ENCODE measurements at regions not wholly inside any gene's neighbourhood (a gene's known extent, or its start where the extent isn't known, plus 50 kb on each side); places are given as distances from the start of the nearest gene placed in this dataset.
"Not testable (repeated sequence)": the region's sequence is repeated elsewhere in the genome, so short reads cannot be mapped to it uniquely, and the experiment has no call there.

DNA sequence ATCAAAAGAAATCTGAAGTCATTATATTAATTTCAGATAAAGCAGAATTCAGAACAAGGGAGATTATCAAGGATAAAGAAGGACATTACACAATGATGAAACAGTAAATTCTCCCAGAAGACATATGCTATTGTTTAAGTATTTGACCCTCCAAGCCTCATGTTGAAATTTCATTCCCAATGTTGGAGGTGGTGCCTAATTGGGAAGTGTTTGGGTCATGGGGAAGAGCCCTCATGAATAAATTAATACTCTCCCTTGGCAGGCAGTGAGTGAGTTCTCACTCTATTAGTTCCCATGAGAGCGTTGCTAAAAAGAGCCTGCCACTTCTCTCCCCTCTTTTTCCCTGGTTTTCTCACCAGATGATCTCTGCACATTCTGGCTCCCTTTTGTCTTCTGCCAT is 249.9 kb upstream of the GRIA3 start:
- H3K4me3 ChIP-seq (ENCODE audit: low read depth, low read length) = no peak overlapping the region
- no peak for DNase-seq (ENCODE audit: low read depth)
- TF ChIP-seq, protein P1, sequence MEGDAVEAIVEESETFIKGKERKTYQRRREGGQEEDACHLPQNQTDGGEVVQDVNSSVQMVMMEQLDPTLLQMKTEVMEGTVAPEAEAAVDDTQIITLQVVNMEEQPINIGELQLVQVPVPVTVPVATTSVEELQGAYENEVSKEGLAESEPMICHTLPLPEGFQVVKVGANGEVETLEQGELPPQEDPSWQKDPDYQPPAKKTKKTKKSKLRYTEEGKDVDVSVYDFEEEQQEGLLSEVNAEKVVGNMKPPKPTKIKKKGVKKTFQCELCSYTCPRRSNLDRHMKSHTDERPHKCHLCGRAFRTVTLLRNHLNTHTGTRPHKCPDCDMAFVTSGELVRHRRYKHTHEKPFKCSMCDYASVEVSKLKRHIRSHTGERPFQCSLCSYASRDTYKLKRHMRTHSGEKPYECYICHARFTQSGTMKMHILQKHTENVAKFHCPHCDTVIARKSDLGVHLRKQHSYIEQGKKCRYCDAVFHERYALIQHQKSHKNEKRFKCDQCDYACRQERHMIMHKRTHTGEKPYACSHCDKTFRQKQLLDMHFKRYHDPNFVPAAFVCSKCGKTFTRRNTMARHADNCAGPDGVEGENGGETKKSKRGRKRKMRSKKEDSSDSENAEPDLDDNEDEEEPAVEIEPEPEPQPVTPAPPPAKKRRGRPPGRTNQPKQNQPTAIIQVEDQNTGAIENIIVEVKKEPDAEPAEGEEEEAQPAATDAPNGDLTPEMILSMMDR (IDR thresholded peaks at IDR 0.05; ENCODE audit: insufficient read depth, low read length) = no peak

DNA sequence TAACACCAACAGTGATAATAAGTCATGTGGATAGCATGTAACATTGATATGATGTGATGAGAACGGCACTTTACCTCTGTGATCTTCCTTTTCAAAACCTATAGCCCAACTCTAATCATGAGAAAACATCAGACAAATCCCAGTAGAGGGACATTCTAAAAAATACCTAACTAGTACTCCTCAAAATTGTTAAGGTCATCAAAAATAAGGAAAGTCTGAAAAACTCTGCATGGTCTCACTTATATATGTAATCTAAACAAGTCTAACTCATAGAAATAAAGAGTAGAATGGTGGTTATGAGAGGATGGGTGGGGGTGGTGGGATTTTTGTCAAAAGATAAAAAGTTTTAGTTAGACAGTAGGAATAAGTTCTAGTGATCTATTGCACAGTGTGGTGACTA is 243.9 kb upstream of the GRIA3 start:
- DNase-seq (ENCODE audit: low read depth) = no peak
- TF ChIP-seq, protein P1 (IDR thresholded peaks at IDR 0.05; ENCODE audit: insufficient read depth, low read length) = no peak
- H3K4me3 ChIP-seq (ENCODE audit: low read depth, low read length) = no peak overlapping the region

DNA sequence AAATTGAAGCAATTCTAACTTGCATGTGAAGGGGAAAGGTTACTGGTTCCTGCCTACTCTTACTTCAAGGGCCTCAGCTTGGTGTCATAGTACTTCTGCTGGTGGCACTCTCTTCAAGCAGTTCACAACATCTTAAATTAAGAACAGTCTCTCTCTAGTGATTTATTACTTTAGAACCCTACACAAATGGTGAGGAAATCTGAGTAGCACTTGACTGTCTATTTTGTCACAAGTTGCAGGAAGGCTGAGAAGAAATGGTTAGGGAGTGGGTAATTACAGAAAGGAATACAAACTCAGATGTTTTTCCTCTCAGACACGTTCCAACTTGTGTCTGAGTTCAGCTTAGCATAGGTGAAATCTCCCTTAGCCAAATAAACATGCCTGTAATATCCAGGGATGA is 242.3 kb upstream of the GRIA3 start:
- DNase-seq (ENCODE audit: low read depth) = no peak
- TF ChIP-seq, protein P1 (IDR thresholded peaks at IDR 0.05; ENCODE audit: insufficient read depth, low read length) = no peak
- no peak overlapping the region for H3K4me3 ChIP-seq (ENCODE audit: low read depth, low read length)

DNA sequence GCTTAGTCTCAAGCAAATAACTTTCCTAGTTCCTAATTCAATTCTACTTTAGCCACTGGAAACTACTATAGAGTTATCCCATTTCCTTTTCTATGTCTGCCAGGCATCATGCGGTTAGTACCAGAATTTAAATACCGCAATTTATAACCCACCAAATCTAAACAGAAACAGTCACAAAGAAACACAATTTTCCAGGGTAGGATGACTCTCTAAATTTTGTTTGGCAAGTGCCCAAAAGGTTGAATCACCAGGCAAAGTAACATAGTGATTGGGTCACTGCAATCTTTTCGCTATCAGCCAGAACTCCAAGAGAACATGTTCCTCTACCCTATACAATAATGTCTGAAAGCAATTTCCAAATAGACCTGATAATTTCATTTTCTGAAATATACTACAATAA is 240.2 kb upstream of the GRIA3 start:
- TF ChIP-seq, protein P1 (IDR thresholded peaks at IDR 0.05; ENCODE audit: insufficient read depth, low read length) = no peak
- DNase-seq (ENCODE audit: low read depth) = peak; percentile 66
- no peak overlapping the region for H3K4me3 ChIP-seq (ENCODE audit: low read depth, low read length)

DNA sequence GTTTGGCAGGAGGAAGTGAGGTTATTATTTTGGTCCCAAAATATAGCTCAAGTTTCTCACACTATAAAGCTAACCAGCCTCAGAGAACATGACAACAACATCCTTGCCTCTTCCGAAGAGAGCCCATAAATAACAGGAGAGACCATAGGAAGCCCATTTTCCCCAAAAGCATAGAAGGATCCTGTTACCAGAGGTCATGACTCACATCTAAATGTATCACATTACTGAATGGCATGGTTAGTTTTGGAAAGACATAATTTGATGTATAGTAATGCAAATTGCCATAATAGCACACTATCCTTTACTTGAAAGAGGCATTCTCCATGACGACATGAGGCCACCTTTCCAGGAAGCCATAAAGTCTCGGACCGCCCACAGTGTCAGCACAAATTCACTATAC is 238.8 kb upstream of the GRIA3 start:
- TF ChIP-seq, protein P1 (IDR thresholded peaks at IDR 0.05; ENCODE audit: insufficient read depth, low read length) = no peak
- DNase-seq (ENCODE audit: low read depth) = no peak
- no peak overlapping the region for H3K4me3 ChIP-seq (ENCODE audit: low read depth, low read length)

DNA sequence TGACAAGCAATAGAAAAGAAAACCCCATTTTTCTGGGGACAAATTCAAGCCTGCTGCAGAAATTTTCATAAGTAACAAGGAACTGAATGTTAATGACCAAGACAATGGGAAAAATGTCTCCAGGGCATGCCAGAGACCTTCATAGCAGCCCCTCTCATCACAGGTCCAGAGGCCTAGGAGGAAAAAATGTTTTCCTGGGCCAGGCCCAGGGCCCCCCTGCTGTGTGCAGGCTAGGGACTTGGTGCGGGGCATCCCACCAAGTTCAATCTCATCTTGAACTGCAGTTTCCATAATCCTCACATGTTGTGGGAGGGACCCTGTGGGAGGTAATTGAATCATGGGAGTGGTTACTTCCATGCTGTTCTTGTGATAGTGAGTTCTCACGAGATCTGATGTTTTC is 211.5 kb upstream of the GRIA3 start:
- TF ChIP-seq, protein P1 (IDR thresholded peaks at IDR 0.05; ENCODE audit: insufficient read depth, low read length) = no peak
- H3K4me3 ChIP-seq (ENCODE audit: low read depth, low read length) = no peak overlapping the region
- DNase-seq (ENCODE audit: low read depth) = no peak

DNA sequence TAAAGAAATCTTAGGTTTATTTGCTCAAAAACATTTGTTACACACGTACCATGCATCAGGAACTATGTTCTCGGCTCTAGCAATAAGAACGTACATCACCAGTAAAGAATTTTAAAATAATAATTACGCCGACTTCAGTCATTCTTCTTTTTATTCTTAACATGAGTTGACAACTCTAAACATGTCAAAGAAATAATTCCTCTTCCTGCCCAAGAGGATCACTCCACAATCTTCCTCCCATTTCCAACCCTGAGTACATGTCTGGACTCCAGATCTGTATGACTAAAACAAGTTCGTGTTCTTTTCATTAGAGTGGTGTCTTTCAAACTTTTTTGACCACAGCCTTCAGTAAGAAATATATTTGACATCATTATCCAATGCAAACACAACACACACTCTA is 201.6 kb upstream of the GRIA3 start:
- no peak for DNase-seq (ENCODE audit: low read depth)
- TF ChIP-seq, protein P1 (IDR thresholded peaks at IDR 0.05; ENCODE audit: insufficient read depth, low read length) = no peak
- H3K4me3 ChIP-seq (ENCODE audit: low read depth, low read length) = no peak overlapping the region

DNA sequence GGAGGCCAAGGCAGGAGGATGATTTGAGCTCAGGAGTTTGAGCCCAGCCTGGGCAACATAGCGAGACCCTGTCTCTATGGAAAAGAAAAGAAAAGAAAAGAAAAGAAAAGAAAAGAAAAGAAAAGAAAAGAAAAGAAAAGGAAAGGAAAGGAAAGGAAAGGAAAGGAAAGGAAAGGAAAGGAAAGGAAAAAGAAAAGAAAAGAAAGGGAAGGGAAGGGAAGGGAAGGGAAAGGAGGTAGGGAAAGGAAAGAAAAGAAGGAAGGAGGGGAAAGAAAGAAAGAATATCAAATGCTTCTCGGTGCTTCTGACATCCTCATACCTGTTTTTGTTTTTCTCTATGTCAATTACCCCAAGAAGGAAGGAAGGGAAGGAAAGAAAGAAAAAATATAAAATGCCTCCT is 181.2 kb upstream of the GRIA3 start:
- not testable (repeated sequence) for H3K4me3 ChIP-seq (ENCODE audit: low read depth, low read length); DNase-seq (ENCODE audit: low read depth)

Data from fibroblast of the aortic adventitia (primary cell).